Spinal cord (tissue), 10 donors: ENCODE measurements at regions not wholly inside any gene's neighbourhood (a gene's known extent, or its start where the extent isn't known, plus 50 kb on each side); places are given as distances from the start of the nearest gene placed in this dataset. TPM values are rescaled to one million over a fixed set of nuclear protein-coding genes. Genes with fewer than 3 reads are reported as not detected.

Experiments used
- DNase-seq, 6 donors: peaks; one replicate each; pipeline versions ENCODE4 v3.0.0 to v3.0.0-alpha.2; 2013 to 2015; ENCODE audit warnings: low spot score in 6 of 6, low read depth in 4 of 6
- H3K27ac ChIP-seq: one replicate; pipeline ENCODE4 v1.5.1; 2013; ENCODE audit warnings: low read depth, low read length, control low read depth
- H3K27me3 ChIP-seq: one replicate; pipeline ENCODE4 v1.6.1; 2013; ENCODE audit warnings: low read length; ENCODE audit not compliant: control insufficient read depth, insufficient read depth
- H3K36me3 ChIP-seq: one replicate; pipeline ENCODE4 v1.6.1; 2013; ENCODE audit warnings: low read length; ENCODE audit not compliant: control insufficient read depth, insufficient read depth
- H3K4me1 ChIP-seq: one replicate; pipeline ENCODE4 v1.6.1; 2013; ENCODE audit warnings: low read length; ENCODE audit not compliant: control insufficient read depth, insufficient read depth
- H3K4me3 ChIP-seq: one replicate; pipeline ENCODE4 v1.5.1; 2013; ENCODE audit warnings: low read depth, low read length, control low read depth
- H3K9me3 ChIP-seq: one replicate; pipeline ENCODE4 v1.6.1; 2013; ENCODE audit warnings: low read length; ENCODE audit not compliant: control insufficient read depth, insufficient read depth
- WGBS: methylation state at CpG from one replicate; pipeline ENCODE4 v1.1.5; 2013; ENCODE audit warnings: missing lambda C conversion rate; ENCODE audit not compliant: insufficient coverage; 5-methylcytosine and 5-hydroxymethylcytosine counted together
- small RNA-seq: library from RNA; depleted of rRNA; stranded (forward); fragments of <200 nt; gene quantifications from one replicate; pipeline ENCODE3, GENCODE V24; 2014; ENCODE audit warnings: low replicate concordance
- donor health status: healthy.

GRCh38 chr18:8552151-8552550 lies 57.1 kb upstream of the RAB12 start:
- H3K9me3 ChIP-seq = no peaks in the 10 kb centered on the region
- H3K36me3 ChIP-seq = no peaks in the 10 kb centered on the region
- no peak for DNase-seq
- H3K27ac ChIP-seq = no peak overlapping the region
- no peaks in the 10 kb centered on the region for H3K27me3 ChIP-seq
- WGBS = 93% methylated on average over 3 of the region's 4 CpGs
- H3K4me1 ChIP-seq = peaks cover 3% of the 10 kb centered on the region
- no peak overlapping the region for H3K4me3 ChIP-seq

- 80% methylated on average over 1 of the region's 2 CpGs for WGBS
- Histone ChIP-seq H3K27ac (no peak overlapping the region), H3K4me1 (peaks cover 3% of the 10 kb centered on the region), H3K4me3 (no peak overlapping the region), H3K9me3 (no peaks in the 10 kb centered on the region), H3K36me3 (no peaks in the 10 kb centered on the region), H3K27me3 (no peaks in the 10 kb centered on the region)
- DNase-seq = no peak
Measured at GRCh38 chr18:8554354-8554753, 54.9 kb upstream of the RAB12 start.

- no peak overlapping the region for H3K4me3 ChIP-seq
- H3K4me1 ChIP-seq = peaks cover 5% of the 10 kb centered on the region
- WGBS = 65% methylated on average over 4 of the region's 4 CpGs
- no peaks in the 10 kb centered on the region for H3K9me3 ChIP-seq
- H3K36me3 ChIP-seq = no peaks in the 10 kb centered on the region
- H3K27ac ChIP-seq = no peak overlapping the region
- no peak for DNase-seq
- no peaks in the 10 kb centered on the region for H3K27me3 ChIP-seq
Measured at GRCh38 chr18:8556424-8556823, 52.8 kb upstream of the RAB12 start.

Small RNA genes lying in the stretch of these regions (small RNA-seq; reads per million reads assigned to genes)
- not detected for gene RN7SL50P
